AG04449 (cell line): ENCODE measurements at regions not wholly inside any gene's neighbourhood (a gene's known extent, or its start where the extent isn't known, plus 50 kb on each side); places are given as distances from the start of the nearest gene placed in this dataset.

Source experiments
- CTCF ChIA-PET: fragments of 350-600 bp; formaldehyde crosslinking; extraction: SDS; loops from one replicate; lab custom pipeline; 2021; ENCODE audit warnings: antibody characterized with exemption; lab: Yijun Ruan, JAX
- POLR2A ChIA-PET: fragments of 400-600, 350-600 bp; formaldehyde crosslinking; extraction: SDS; loops from one replicate; lab custom pipeline; 2020; ENCODE audit warnings: antibody characterized with exemption, inconsistent platforms; lab: Yijun Ruan, JAX
- DNase-seq: peaks from one replicate; pipeline ENCODE4 v3.0.0-alpha.2; 2010; ENCODE audit warnings: low read depth, low spot score
- H3K4me3 ChIP-seq: 2 replicates; pipeline ENCODE4 v1.5.1; 2011; ENCODE audit warnings: low read depth, mild to moderate bottlenecking, control low read depth, low read length
- TF ChIP-seq, protein P1 (sequence below): IDR thresholded peaks from one replicate; pipeline ENCODE4 v1.5.1; 2011; ENCODE audit warnings: mild to moderate bottlenecking, moderate library complexity, low read length, control low read depth, inconsistent platforms; ENCODE audit not compliant: insufficient read depth; ENCODE audit errors: missing control alignments

DNA sequence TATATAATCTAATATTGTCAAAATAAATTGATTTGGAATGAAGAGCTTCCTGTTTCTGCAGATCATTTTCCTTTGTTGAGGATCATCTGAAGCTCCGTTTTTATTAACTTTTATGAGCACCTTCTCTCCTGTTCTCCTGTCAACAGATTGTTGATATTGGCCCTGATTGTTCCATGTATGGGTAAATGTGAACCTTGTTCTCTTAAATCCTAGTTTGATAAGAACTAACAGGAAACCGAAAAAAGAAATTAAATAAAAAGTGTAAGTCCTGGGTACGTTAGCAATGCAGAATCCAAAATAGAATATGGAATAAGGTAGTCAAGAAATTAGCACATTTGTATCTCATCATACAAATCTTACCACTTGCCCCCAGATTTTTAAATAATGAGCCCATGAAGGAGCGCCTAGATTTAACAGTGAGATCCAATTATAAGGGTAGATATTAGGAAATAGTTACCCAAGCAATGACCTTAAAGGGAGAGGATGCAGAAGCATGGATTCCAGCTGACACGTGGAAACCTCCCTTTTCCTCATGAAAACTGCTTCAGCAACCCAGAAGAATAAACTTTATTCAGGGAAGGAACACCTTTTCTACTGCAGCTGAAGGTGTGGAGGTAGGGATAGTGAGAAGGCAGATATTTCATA is 80.8 kb upstream of the PIK3R1 start:
- CTCF ChIA-PET, result no interaction called here
- H3K4me3 ChIP-seq, result no peak overlapping the region
- POLR2A ChIA-PET, result no interaction called here
- no peak for DNase-seq
- TF ChIP-seq, protein P1, sequence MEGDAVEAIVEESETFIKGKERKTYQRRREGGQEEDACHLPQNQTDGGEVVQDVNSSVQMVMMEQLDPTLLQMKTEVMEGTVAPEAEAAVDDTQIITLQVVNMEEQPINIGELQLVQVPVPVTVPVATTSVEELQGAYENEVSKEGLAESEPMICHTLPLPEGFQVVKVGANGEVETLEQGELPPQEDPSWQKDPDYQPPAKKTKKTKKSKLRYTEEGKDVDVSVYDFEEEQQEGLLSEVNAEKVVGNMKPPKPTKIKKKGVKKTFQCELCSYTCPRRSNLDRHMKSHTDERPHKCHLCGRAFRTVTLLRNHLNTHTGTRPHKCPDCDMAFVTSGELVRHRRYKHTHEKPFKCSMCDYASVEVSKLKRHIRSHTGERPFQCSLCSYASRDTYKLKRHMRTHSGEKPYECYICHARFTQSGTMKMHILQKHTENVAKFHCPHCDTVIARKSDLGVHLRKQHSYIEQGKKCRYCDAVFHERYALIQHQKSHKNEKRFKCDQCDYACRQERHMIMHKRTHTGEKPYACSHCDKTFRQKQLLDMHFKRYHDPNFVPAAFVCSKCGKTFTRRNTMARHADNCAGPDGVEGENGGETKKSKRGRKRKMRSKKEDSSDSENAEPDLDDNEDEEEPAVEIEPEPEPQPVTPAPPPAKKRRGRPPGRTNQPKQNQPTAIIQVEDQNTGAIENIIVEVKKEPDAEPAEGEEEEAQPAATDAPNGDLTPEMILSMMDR, result no peak

DNA sequence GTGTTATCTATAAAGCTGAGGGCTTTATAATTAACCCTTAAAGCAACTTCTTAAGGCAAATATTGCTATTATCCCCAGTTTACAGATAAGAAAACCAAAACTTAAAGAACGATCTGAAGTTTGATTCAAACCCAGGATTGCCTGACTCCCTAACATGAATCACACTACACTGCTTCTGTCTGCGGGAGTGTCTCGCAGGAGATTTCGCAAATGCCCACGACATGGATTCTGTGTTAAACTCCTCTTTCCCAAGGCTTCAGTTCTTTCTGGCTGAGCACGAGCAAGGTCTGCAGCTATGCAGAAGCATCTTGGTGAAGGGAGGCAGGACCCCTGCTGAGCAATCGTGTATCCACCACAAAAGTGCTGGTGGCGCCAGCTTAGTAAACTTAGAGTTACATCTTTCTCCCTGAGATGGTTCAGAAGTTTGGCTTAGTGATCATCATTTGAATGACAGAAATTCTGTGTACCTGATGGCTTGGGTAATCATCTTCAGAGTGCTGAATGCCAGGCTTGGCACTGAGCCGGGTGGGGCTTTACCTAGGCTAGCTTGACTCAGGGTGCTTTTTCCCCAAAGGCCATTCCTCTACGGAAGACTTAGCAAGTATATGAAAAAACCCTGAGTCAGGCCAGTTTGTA is 81.4 kb upstream of the PIK3R1 start:
- H3K4me3 ChIP-seq, result no peak overlapping the region
- TF ChIP-seq, protein P1, result no peak
- no peak for DNase-seq
- CTCF ChIA-PET, result no interaction called here
- POLR2A ChIA-PET, result no interaction called here

DNA sequence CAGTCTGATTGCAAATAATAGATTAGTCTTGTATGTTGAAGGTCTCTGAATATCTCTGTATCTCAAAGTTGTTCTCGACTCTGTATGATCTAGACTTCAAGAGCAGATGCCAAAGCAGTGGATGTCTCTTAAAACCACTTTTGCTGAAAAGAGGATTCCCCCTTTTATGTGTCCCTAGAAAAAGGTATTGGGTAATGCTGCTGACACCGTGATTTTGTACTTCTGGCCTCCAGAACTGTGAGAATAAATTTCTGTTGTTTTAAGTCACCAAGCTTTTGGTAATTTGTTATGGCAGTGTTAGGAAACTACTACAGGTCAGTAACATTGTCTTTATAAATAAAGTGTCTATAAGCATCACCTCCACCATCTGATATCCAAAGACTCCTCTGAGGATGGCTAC is 85.3 kb upstream of the PIK3R1 start:
- TF ChIP-seq, protein P1, result no peak
- ChIA-PET CTCF (no interaction called here), POLR2A (no interaction called here)
- H3K4me3 ChIP-seq, result no peak overlapping the region
- DNase-seq, result no peak

DNA sequence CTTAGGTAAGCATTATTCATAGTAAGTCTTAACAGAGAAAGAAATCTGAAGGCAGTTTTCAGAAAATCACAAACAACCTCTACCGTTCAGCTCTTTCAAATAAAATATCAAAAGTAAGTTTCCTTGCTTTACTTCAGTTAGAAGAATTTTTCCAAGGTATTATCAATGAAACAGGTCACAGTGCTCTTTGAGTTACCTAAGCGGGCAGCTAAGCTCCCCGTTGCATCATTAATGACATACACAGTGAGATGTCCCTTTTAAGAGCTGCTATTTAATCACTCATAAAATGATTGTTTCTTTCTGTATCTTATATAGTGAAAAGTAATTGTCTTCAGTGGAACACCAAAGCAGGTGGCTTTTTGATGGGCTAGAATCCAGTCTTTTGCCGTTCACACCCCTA is 86.2 kb upstream of the PIK3R1 start:
- TF ChIP-seq, protein P1, result no peak
- DNase-seq, result no peak
- no peak overlapping the region for H3K4me3 ChIP-seq
- ChIA-PET POLR2A (no interaction called here), CTCF (interaction anchor here (0.6 kb wide), 1 partner anchor 743 kb away, joined by 3 read pairs; no protein-coding TSS in a partner anchor)

DNA sequence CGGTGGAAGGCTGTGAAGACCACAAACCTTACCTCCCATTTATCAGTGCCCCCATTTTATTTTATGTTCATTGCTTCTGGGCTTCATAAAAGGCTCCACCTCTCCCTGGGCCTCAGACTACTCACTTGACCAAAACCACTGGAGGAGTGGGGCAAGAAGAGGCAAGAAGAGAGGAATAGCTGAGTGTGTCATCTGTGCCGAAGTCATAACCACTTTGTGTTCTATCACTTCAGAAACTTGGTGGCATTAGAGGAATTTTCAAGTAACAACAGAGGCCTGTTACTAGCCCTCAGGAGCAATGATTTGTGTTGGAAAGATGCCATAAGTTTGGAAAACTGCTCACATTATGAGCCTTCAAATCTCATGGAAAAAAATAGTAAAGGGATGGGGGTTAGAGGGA is 88.7 kb upstream of the PIK3R1 start:
- CTCF ChIA-PET, result no interaction called here

More for the DNA sequence above, 88.7 kb upstream of the PIK3R1 start:
- DNase-seq, result no peak
- H3K4me3 ChIP-seq, result no peak overlapping the region
- POLR2A ChIA-PET, result no interaction called here
- TF ChIP-seq, protein P1, result no peak
